GOT3 (cell line): ENCODE measurements at regions not wholly inside any gene's neighbourhood (a gene's known extent, or its start where the extent isn't known, plus 50 kb on each side); places are given as distances from the start of the nearest gene placed in this dataset.
"Not testable (repeated sequence)": the region's sequence is repeated elsewhere in the genome, so short reads cannot be mapped to it uniquely, and the experiment has no call there.

Source experiments
- DNase-seq: peaks from one replicate; lab custom pipeline; 2025; ENCODE audit warnings: mixed read lengths; lab: John Stamatoyannopoulos, UW

DNA sequence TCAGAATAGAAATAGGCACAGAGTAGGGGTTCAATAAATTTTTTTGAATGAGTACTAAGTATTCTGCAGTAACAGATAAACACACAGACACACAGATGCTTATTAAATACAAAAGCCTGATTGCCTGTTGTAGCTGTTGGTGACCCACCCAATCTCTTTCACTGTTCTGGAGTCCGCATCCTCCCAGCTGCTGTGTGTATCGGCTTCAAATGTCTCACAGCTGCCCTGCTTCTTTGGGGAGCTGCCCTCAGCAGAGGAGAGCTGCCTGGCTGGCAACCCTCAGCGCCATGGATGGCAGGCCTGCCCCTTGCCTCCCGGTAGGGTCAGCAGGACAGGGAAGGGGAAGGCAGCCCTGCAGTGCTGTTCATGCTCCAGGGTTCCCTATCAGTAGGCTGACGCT lies 50.5 kb upstream of the PRNP start:
- DNase-seq: no peak

DNA sequence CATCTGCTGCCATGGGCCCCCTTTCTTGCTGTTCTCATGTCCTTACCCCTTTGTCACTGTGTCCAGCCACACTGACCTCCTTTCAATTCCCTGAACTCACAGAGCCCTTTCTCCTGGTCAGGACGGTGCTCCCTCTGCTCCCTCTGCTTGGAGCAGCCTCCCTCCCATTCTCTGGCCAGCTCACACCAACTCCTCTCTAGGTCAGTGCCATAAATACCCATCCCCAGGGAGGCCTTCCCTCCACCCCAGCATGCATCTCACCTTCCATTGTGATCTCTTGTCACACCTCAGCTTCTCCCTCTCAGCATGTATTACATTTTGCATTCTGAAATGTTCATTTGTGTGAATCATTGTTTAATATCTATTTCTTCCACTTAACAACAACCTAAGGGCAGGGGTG lies 50.9 kb upstream of the PRNP start:
- no peak for DNase-seq

- DNase-seq: no peak
Observed at GRCh38 chr20:4633780-4634179, 52.5 kb upstream of the PRNP start.

DNA sequence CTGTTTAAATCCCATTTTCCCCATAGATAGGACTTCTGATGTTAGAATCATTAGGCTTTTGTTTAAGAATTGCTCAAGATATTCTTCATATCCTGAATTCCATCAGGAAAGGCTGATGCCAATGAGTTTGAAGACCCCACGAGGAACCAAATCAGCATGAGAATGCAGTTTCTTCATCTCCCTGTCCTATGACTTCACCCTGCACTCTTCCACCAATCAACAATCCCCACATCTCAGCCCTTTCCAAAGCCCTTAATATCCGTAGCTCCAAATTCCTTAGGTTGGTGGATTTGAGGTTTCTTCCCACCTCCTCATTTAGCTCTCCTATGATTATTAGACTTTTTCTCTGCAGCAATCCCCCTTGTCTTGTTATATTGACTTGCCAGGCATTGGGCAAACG lies 52.9 kb upstream of the PRNP start:
- DNase-seq: no peak

GRCh38 chr20:4632876-4633275 lies 53.4 kb upstream of the PRNP start:
- no peak for DNase-seq

- no peak for DNase-seq
Observed at GRCh38 chr20:4626228-4626627, 60.0 kb upstream of the PRNP start.

GRCh38 chr20:4625687-4626086 lies 60.6 kb upstream of the PRNP start:
- DNase-seq: no peak

DNA sequence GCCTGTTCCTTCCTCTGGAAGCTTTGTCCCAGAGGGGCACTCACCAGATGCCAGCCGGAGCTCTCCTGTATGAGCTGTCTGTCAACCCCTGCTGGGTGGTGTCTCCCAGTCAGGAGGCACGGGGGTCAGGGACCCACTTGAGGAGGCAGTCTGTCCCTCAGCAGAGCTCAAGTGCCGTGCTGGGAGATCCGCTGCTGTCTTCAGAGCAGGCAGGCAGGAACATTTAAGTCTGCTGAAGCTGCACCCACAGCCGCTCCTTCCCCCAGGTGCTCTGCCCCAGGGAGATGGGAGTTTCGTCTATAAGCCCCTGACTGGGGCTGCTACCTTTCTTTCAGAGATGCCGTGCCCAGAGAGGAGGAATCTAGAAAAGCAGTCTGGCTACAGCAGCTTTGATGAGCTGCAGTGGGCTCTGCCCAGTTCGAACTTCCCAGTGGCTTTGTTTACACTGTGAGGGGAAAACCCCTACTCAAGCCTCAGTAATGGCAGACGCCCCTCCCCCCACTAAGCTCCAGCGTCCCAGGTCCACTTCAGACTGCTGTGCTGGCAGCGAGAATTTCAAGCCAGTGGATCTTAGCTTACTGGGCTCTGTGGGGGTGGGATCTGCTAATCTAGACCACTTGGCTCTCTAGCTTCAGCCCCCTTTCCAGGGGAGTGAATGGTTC lies 61.5 kb upstream of the PRNP start:
- not testable (repeated sequence) for DNase-seq

DNA sequence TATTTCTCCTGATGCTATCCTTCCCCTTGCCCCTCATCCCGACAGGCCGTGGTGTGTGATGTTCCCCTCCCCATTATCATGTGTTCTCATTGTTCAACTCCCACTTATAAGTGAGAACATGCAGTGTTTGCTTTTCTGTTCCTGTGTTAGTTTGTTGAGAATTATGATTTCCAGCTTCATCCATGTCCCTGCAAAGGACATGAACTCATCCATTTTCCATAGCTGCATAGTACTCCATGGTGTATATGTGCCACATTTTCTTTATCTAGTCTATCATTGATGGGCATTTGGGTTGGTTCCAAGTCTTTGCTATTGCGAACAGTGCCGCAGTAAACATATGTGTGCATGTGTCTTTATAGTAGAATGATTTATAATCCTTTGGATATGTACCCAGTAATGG lies 67.1 kb upstream of the PRNP start:
- DNase-seq: not testable (repeated sequence)

GRCh38 chr20:4617484-4617883 lies 68.8 kb upstream of the PRNP start:
- DNase-seq: no peak

DNA sequence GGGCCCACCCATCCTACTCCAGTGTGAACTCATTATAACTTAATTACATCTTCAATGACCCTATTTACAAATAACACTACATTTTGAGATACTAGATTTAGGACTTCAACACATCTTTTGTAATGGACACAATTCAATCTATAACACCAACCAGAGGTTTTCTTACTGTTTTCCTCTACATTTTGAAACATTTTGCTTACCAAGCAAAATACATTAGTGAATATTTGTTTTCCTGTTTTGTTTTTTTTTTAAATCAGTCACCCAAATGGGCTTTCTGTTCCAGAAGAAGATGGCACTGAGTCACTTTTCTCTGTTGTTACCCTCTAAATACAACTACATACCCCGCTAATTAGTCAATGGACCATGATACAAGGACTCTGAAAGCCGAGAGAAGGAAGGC lies 69.2 kb upstream of the PRNP start:
- DNase-seq: no peak

- DNase-seq: no peak
Observed at GRCh38 chr20:4613718-4614620, 72.3 kb upstream of the PRNP start.

DNA sequence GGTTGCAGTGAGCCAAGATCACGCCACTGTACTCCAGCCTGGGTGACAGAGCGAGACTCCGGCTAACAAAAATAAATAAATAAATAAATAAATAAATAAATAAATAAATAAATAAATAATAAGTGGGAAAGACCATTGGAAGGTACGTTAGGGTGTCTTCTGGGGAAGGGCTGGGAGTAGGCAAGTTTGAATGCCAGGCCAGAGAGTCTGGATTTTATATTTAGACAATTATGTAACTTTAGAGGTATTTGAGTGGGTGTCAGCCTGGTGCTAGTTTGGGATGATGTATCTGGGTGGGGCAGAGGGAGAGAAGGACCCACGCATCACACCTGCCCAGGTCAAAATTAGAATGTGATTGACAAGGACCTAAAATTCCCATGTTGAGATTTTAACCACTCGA lies 73.1 kb upstream of the PRNP start:
- DNase-seq: no peak

DNA sequence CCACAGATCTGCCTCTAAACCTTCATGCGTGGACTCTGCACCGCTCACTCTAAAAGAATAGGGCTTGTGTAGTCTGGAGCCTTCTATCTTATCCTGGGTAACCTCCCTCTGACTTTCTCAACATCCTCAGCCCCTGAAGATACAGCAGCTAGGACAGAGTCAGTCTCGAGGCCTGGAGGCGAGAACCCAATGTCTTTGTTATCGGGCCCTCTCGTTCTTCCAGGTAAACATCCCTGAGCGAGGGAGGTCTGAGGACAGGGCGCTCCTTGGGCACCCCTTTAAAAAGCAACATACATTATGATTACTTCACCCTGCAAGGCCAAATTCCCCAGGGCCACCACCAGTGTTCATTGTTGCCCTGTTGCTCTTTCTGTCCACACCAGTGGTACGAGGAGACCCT lies 75.4 kb upstream of the PRNP start:
- no peak for DNase-seq

- DNase-seq: no peak
Observed at GRCh38 chr20:4609511-4609910, 76.7 kb upstream of the PRNP start.

- no peak for DNase-seq
Observed at GRCh38 chr20:4608861-4609260, 77.4 kb upstream of the PRNP start.

GRCh38 chr20:4607287-4607713 lies 79.0 kb upstream of the PRNP start:
- no peak for DNase-seq

DNA sequence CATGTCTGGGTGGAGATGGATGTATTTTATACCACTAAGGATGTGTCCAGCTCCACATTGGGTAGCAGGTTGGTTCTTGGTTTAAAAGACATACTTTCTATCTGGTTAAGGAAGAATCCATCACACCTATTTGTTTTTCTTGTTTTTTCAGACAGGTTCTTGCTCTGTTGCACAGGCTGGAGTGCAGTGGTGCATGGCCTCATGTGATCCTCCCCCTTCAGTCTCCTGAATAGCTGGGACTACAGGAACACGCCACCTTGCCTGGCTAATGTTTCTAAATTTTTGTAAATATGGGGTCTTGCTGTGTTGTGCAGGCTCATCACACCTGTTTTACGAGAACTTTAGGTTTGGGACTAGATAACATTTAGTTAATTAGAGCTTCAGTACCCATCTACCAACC lies 80.2 kb upstream of the PRNP start:
- DNase-seq: no peak

GRCh38 chr20:4605166-4605565 lies 81.1 kb upstream of the PRNP start:
- no peak for DNase-seq

DNA sequence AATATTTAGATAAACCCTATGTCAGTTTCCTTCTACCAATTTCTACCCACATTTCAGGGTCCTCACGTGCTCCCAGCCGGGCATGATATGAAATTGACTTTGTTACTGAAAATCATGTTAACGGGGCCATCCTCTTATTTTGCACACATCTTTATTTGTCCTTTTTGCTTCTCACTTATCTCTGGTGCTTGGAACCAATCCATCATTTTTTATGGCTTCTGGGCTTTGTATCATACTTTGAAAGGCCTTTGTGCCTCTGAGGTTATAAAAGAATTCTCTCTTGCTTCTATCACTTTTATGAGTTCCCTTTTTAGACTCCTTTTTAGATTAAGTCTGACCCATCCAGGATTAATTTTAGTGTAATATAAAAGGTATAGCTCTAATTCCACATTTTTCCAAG lies 81.7 kb upstream of the PRNP start:
- no peak for DNase-seq

DNA sequence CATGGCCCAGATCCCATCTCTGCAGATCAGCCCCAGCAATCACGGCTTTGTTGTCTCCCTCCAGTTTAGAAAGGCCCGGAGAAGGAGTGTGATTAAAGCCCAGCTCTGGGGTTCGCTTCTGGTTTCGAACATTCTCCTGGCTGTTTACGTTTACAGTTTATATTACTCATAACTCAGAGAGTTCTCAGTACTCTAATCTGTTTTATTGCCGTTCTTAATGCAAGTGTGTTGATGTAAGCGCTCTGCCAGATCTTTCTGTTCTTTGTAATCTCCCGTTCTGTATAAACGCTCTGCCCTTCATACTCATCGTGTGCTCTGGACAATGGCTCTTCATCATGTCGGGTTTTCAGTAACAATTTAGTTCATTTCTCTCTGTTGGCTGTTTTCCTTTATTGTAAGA lies 82.5 kb upstream of the PRNP start:
- DNase-seq: no peak

- no peak for DNase-seq
Observed at GRCh38 chr20:4602297-4602631, 84.0 kb upstream of the PRNP start.

- DNase-seq: no peak
Observed at GRCh38 chr20:4601630-4602296, 84.5 kb upstream of the PRNP start.
